HG02642 (cell line): ENCODE measurements at regions not wholly inside any gene's neighbourhood (a gene's known extent, or its start where the extent isn't known, plus 50 kb on each side); places are given as distances from the start of the nearest gene placed in this dataset.

Source experiments
- ATAC-seq: cut with Tn5 transposase; IDR thresholded peaks from one replicate; pipeline ENCODE4 v1.9.1; 2021; ENCODE audit warnings: mild to moderate bottlenecking; ENCODE audit not compliant: unreplicated experiment, poor library complexity

DNA sequence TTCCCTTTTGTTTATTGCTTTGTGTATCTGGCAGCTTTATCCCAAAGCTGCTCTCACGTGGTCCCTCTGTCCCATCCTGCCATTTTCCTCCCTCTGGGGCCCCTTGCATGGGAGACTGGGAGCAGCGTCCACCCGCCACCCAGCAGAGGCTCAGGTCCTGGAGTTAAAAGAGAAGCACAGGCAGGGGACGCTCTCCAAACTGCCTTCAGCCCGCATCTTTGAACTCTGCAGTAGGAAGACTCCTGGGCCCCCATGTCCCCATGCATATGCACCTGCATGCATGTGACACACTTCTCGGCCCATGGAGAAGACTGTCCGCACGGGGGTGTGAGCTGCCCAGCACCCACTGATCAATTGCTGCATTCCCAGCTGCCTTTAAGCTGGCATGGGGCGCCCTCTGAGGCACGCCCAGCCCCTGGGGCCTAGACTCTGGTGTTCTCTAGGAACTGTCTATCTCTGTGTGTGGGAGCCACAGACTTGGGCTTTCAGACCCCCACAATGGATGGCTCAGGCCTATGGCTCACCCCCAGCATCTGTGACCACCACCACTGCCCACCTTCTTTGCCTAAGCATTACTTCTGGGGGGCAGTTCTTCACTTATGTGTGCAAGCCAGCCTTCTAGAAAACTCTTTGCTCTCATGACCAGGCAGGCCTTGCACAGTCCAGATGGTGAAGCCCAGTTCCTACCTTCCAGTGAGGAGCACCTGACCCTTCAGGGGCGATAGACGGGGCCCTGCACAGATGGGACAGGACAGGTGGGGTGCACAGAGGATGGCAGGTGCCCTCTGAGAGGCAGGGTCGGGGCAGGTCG, 96.1 kb upstream of the DIO3 start:
- ATAC-seq = no peak

DNA sequence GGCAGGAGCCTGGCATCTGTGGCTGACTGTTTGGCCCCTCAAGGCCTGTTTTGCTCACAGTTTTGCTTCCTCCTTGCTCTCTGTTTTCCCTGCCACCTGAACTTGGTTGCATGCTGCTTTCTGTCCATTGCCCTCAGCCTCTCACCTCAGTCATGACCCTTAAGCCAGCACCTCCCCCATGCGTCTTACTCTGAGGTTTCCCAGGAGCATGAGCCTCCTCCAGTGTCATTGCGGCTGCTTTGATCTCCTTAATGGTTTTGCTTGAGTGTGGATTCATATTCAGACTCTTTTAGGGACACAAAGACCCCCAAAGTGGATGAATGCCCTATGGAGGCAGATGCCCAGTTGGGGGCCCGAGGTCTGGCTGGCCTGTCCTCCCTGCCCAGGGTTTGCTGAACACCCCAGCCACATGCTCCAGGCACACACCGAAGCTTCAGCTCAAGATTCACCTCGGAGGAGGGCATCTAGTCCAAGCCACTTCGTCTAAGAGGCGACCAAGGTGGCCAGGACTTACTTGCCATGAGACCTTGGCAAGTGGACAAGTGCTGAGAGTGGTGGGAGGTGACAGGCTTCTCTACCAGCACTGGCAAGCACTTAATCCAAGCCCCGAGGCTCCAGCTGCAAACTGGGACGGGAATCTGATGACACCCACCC, 95.4 kb upstream of the DIO3 start:
- ATAC-seq = no peak

- no peak for ATAC-seq
Measured at GRCh38 chr14:101466456-101467180, 94.7 kb upstream of the DIO3 start.

DNA sequence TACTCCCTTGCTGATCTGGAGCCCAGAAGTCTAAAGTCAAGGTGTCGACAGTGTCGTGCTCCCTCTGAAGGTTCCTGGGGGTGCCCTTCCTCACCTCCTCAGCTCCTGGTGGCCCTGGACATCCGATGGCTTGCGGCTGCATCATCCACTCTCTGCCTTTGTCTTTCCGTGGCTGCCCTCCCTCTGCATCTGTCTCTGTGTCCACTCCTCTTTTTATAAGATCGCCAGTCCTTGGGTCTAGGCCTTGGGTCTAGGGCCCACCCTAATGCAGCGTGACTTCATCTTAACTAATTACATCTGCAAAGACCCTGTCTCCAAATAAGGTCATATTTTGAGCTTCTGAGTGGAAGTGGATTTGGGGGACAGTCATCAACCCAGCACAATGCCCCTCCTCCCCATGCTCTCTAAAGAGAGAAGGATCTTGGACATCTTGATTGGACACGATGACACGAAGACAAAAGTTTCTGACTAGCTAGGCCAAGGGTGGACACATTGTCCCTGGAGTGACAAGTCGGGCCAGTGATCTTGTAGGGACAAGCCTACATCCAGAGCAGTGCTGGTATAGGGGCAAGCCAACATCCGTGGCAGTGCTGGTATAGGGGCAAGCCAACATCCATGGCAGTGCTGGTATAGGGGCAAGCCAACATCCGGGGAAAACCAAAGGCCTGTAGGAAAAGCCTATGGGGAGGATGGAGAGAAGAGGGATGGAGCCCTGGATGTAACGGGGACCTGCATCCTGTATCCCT, 93.9 kb upstream of the DIO3 start:
- ATAC-seq = no peak

GRCh38 chr14:101469382-101470247, 91.7 kb upstream of the DIO3 start:
- no peak for ATAC-seq

DNA sequence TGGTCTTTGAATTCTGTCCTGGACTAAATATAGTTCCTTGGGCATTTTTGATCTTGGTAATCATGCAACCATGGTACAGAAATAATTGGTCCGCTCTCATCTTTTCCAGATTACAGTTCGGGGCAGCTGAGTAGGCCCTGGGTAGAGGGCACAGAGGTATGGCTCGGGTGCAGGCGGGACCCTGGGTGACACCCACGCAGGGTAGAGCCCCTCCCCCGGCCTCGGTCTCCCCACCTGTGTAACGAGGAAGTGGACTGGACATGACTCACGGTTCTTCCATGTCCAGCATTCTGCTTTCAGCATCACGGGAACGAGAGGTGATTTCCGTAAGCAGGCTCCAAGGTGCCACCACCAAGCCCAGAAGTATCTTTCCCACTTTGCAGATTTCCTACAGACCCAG, 91.0 kb upstream of the DIO3 start:
- no peak for ATAC-seq

GRCh38 chr14:101471723-101472517, 89.4 kb upstream of the DIO3 start:
- ATAC-seq = no peak

- no peak for ATAC-seq
Measured at GRCh38 chr14:101472518-101472849, 88.8 kb upstream of the DIO3 start.

DNA sequence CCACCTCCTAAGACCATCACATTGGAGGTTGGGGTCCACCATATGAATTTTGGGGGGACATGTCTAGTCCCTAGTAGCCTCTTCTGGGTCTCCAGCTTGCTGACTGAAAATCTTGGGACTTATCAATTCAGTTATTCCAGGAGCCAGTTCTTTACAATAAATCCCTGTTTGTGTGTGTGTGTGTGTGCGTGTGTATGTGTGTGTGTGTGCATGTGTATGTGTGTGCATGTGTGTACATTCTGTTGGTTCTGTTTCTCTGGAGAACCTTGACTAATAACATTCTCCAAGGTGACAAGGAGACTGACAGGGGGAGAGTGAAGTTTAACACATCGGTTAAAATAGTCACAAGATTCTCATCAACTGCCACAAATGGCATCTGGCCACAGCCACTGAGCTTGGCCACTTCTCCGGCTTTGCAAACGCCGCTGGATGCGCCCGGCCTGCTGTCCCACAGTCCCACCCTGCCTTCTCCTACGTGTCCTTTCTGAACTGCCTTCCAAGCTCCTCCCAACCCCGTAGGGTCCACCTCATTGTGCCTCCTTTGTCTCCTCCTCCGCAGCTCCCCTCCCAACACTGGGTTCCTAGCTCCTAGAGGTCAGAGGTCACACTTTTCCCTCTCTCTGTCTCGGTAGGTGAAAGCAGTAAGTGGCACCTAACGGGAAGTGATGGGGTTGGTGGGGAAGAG, 88.1 kb upstream of the DIO3 start:
- no peak for ATAC-seq

DNA sequence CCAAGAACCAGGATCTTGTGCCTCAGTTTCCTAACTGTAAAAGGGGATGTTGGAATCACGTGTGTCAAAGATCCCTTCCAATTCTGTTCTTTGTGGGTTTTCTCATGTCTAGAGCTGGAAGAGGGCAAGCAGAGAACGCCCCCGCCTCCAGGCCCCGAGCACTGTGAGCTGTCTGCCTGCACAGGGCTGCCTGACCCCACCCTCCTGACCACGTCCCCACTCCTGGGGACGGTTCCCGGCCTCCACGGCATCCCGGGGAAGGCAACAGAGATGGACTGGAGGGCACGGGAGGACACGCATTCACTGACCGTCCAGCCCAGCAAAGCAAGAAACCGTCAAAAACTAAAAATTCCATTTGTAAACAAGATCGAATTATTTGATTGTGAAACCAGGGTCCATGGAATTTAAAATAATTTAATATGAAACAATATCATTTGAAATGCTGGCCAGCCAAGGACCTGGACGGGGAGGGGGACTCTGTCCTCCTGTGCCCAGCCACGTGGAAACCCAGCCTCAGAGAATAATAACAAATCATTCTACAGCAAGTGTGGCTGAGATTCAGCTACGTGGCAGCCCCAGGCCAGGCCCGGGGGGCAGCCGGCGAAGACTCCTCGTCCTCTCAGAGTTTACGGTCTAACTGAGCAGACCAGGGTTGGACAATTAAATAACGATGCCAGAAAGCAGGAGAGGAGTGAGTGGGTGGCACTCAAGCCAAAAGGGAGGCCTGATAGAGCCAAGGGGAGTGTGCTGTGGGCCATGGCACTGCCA, 87.3 kb upstream of the DIO3 start:
- ATAC-seq = no peak

DNA sequence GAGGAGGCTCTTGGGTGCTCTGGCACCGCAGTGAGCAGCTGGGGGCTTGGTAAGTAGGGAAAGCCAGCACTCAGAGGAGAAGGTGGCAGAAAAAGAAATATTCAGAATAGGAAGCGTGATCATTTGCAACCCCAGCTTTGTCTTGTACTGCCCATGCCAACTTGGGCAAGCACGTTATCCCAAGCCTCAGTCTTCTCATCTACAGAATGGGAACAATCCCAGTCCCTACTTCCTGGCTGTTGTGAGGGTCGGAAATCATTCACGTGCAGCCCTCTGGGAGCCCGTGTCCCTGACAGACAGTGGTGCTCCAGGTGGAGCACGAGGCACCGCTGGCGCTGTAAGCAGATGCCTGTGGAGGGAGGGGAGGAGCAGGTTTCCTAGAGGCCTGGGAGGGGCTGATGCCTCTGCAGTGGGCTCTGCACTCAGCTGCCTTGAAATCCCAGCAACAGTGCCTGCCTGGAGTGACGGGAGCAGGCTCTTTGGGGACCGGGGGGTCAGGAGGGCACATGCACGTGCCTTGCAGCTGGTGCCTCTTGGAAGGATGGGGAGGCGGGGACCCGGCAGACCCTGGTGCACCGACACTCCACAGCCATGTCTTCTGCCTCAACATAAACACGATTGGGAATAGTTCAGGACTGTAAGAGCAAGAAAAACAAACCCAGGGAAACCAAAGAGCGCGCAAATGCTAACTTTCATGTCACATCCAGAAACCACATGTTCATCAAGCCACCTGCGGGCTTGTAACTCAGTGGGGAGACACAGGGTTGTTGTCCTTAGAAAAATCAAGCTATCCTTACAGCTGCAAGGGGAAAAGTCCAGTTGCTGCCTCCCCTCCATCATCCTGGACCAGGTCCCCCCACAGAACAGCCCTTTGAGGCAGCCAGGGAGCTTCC, 86.5 kb upstream of the DIO3 start:
- ATAC-seq = no peak

DNA sequence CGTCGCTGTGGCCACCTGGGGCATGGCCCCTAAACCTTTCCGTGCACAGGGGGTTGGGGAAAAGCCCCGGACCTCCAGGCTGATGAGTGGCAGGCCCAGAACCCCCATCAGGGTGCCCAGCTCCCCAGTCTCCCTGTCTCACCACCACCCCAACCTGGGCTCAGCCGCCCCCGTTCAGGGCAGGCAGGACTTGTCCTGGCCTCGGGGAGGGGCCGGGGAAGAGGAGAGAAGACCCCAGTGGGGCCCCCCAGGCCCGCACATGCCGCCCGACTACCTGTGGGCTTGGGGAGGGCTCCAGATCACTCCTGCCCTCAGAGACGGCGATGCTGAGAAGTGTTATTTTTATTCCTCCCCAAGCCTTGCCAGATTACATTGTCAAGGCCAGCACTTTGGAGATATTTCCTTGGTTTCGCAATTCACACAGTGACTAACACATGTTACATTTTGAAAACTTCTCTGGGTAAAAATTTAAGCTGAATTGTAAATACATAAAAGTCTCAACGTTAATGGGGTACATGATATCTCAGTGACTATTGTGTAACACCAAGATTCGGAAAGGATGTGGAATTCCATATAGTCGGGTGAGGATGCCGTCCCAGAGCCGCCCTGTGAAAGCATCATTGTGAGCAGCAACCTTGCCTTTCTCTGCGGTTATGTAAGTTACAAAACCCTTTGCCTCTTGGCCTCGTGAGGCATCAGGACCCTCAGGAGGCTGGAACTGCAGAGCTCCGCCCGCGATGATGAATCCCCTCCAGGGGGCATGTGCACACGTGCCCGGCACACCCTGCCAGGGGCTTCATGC, 85.6 kb upstream of the DIO3 start:
- ATAC-seq = no peak

- no peak for ATAC-seq
Measured at GRCh38 chr14:101476258-101476915, 84.9 kb upstream of the DIO3 start.

DNA sequence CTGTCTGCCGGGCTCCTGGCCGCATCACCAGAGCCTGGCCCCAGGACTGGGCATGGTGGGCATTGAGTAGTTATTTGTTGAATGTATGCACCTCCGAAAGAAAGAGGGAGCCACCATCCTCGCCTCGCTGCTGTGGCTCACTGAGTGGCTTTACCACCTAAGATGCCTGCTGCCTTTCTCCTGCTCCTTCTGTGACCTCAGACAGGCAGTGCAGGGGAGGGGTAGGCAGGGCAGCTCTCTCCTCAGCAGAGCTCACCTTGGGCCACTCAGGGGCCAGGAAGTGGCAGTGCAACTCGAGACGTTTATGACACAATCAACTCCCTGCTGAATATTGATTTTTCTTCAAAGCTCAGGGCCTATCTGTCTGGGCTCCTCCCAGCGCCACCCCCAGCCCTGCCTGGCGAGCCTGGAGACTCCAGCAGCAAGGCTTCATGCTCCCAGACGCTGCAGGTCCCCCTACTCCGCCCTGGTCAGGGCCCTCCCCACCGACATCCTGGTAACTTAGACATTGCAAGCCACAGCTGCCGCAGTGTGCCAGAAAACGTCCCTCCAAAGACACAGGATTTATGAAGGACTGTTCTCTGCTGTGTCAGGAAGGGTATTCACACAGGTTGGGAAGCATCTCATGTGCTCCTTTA, 84.3 kb upstream of the DIO3 start:
- ATAC-seq = no peak

- ATAC-seq = no peak
Measured at GRCh38 chr14:101477648-101478047, 83.6 kb upstream of the DIO3 start.
